Astrocyte (in vitro differentiated cells and primary cell): ENCODE measurements at regions not wholly inside any gene's neighbourhood (a gene's known extent, or its start where the extent isn't known, plus 50 kb on each side); places are given as distances from the start of the nearest gene placed in this dataset.

Source experiments
- CTCF ChIP-seq: IDR thresholded peaks from 2 replicates; pipeline ENCODE4 v1.5.1; 2011; ENCODE audit warnings: low read depth, mild to moderate bottlenecking, inconsistent platforms, low read length, moderate library complexity; ENCODE audit not compliant: insufficient read depth
- EZH2 ChIP-seq: IDR thresholded peaks from 2 replicates; pipeline ENCODE4 v1.6.1; 2012; ENCODE audit warnings: mild to moderate bottlenecking, low read length, inconsistent platforms; ENCODE audit not compliant: insufficient read depth

- TF ChIP-seq CTCF (no peak), EZH2 (no peak)
Observed at GRCh38 chr14:80346395-80346794, 135.1 kb upstream of the DIO2 start.
